ENCODE measurements at regions not wholly inside any gene's neighbourhood (a gene's known extent, or its start where the extent isn't known, plus 50 kb on each side); places are given as distances from the start of the nearest gene placed in this dataset.

- no peak for TF ChIP-seq CTCF (conservative IDR thresholded peaks at IDR 0.05; ENCODE audit: low read depth, low read length)
- no peak for TF ChIP-seq EZH2phosphoT487 (IDR thresholded peaks at IDR 0.05; ENCODE audit: borderline replicate concordance, low read length)
These were observed 1375.6 kb downstream of the EPHA7 start for GRCh38 chr6:92043777-92044176.

All from PC-3 (cell line).